HG03575 (cell line): ENCODE measurements at regions not wholly inside any gene's neighbourhood (a gene's known extent, or its start where the extent isn't known, plus 50 kb on each side); places are given as distances from the start of the nearest gene placed in this dataset.

Experiments used
- ATAC-seq: cut with Tn5 transposase; IDR thresholded peaks from one replicate; pipeline ENCODE4 v1.9.1; 2021; ENCODE audit not compliant: unreplicated experiment, insufficient number of reproducible peaks, low FRiP score; ENCODE audit errors: extremely low read depth

GRCh38 chr10:129253161-129253864 is 213.7 kb upstream of the MGMT start:
- no peak for ATAC-seq

GRCh38 chr10:129253865-129254179 is 213.2 kb upstream of the MGMT start:
- ATAC-seq, result no peak

DNA sequence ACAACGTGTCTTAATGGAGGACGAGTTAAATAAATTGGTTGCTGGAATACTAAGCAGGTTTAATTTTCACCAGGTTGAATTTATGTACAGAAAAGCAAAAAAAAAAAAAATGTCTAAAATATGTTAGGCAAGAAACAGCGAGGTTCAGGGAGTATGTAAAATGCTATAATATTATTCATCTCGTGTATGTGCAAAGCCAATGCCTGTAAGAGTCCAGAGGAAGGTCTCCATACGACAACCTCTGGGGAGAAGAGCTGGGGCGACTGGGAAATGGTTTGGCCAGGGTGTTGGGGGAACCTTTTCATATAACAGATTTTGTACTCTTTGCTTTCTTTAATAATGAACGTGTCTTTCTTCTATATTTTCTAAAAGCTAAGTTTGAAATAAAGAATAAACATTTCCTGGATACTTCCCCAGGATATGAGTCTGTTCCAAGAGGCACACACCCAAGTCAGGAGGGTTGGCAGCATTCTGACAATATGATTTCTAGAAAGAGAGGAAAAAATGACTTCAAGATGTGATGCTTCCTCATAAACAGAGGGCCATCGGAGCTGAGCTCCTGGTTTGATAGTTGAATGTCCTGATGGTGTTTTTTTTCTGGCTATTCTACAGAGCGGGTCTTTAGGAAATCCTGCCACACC is 208.6 kb upstream of the MGMT start:
- ATAC-seq, result no peak

GRCh38 chr10:129259128-129259815 is 207.8 kb upstream of the MGMT start:
- ATAC-seq, result no peak

DNA sequence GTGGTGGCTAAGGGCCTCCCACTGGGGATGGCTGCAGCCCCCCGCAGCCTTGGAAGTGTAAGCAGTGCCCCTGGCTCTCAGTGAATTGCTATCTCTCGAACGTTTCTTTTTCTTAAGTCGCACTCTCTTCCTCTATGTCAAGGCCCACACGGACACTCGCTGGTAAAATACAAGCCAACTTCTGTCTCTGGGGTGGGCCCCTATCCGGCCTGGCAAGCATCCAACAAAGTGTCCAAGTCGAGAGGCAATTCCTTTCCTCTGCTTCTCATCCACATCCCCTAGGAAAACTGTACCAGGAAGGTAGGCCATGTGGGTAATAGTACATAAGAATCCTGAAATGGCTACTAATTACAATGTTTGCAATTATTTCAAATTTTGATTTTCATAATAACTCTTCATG is 194.9 kb upstream of the MGMT start:
- no peak for ATAC-seq

- no peak for ATAC-seq
Measured at GRCh38 chr10:129272866-129273650, 194.0 kb upstream of the MGMT start.

DNA sequence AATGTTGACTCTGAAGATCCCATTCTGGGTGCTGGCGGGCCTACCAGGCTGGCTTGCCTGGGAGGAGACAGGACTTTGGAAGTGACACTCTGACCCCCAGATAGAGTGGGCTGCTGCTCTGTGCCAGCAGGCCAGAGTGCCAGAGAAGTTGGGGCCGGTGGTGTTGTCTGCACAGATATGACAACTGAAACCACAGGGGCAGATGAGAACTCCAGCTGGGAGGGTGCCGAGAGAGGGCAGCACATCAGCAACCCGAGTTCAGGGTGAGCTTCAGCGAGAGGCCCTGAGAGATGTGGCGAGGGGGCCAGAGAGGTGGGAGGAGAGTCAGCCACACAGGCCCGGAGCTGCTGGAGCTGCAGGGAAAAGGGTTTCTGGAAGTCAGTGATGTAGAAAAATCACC is 193.2 kb upstream of the MGMT start:
- ATAC-seq, result no peak

DNA sequence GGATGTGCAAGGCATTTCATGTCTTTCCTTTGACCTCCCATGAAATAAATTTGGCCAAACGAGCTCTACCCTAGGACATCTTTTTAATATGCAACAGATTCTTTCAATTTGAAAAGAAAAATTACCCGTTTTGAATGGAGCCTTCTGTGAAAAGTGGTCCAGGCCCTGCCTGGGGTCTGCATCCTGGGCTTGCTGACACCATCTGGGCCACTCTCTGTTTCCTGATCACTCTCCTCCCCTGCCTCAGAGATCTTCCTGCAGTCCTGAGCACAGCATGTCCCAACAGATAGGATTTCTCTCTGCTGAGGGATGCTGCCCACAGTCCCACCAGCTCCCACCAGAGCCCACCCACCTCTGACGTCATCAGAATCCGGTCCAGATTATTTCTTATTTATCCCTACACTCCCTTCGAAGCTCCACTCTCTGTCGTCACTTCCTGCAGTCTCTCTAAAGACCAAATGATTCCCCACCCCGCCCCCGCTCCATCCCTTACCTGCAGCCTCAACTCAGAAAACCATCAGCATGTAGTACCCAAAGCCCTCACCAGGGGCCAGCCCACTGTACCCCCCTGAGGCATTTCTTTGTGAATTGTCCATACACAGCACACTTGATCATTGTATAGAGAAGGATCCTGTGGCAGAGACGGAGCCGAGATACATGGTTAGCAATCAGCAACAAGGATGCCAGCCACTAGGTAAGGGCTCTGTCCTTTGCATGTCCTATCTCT is 192.1 kb upstream of the MGMT start:
- no peak for ATAC-seq

- ATAC-seq, result no peak
Measured at GRCh38 chr10:129275886-129276285, 191.2 kb upstream of the MGMT start.

GRCh38 chr10:129277084-129277483 is 190.0 kb upstream of the MGMT start:
- no peak for ATAC-seq

DNA sequence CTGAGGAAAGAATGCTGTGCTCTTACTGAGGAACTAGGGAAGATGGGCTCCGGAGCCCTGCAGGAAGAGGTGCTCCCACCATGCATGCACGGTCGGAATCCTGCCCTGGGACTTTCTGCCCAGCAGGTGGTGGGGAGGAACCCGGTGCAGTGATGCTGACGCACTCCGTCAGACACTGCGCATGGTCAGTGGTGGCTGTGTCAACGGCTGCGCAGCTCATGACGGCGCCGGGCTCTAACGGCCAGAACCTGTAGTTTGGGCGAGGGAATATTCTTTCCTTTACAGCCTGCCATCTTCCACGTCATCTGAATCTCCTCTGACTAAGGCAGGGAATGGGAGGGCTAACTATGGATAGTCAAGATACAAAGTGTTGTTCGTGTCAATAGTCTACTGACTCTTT is 189.2 kb upstream of the MGMT start:
- ATAC-seq, result no peak

DNA sequence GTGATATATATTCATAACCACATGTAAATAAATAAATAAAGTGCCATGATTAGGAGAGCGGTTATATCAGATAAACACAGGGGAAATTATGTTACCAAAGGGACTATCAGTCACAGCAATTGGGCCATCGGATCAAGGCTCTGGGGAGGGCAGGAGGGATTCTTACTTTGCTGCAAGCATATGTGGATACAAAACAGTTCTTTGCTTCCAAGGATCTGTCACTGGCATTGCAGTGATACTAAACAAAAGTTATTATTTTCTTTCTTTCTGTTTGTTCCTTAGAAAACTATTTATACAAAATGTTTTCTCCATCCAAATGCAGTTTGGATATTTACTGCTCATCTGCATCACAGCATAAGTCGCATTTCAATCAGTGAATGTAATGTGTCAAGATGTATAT is 188.4 kb upstream of the MGMT start:
- ATAC-seq, result no peak

GRCh38 chr10:129279446-129280154 is 187.4 kb upstream of the MGMT start:
- no peak for ATAC-seq

- no peak for ATAC-seq
Measured at GRCh38 chr10:129280155-129280502, 186.9 kb upstream of the MGMT start.

DNA sequence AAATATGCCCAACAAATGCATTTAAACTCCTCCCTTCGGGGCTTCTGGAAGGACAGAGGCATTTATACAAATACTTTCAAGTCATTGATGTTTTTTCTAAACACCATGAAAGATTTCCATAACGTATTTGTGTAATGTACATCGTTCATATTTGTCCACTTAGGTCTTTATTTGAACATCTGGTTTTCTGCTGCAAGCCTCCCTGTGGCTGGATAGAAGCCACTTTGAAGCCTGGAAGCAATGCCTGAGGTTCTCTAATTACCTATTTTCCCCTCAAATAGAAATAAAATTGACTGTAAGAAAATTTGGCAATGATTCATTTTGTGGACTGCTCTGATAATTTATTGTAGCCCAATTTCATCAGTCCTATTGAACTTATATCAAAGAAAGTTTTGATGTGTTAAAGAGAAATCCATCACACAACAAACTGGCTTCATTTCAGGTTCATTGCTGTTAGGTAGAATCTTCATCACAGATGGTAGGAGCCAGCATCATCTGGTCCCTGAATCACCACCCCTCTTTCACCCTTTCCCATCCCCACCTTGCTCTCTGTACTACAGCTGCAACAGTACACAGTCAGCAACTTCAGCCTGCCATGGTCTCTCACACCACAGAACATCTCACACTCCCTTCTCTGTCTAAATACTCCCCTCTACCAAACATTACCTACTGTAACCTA is 186.0 kb upstream of the MGMT start:
- no peak for ATAC-seq

DNA sequence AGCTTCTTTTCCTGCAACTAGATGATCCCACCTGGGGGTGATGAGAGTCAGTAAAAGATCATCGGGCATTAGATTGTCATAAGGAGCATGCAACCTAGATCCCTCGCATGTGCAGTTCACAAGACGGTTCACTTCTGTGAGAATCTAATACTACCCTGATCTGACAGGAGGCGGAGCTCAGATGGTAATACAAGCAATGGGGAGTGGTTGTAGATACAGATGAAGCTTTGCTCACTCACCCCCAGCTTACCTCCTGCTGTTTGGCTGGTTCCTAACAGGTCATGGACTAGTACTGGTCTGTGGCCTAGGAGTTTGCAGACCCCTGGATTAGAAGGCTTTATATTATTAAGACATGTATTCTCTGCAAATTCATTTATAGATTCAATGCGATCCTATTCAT is 181.6 kb upstream of the MGMT start:
- no peak for ATAC-seq

- ATAC-seq, result no peak
Measured at GRCh38 chr10:129288999-129289584, 177.9 kb upstream of the MGMT start.
